GM23338 (cell line): ENCODE measurements at regions not wholly inside any gene's neighbourhood (a gene's known extent, or its start where the extent isn't known, plus 50 kb on each side); places are given as distances from the start of the nearest gene placed in this dataset.

Experiments used
- ATAC-seq: fragments of 200-7000 bp; cut with Tn5 transposase; 3 replicates; pipeline ENCODE4 v1.9.1; 2020
- DNase-seq: peaks from one replicate; pipeline ENCODE4 v3.0.0-alpha.2; 2015; ENCODE audit warnings: low spot score
- H2AFZ ChIP-seq: fragments of 200-600 bp; sonication (generic); 2 replicates; pipeline ENCODE4 v1.8.0; 2016; ENCODE audit warnings: antibody characterized with exemption, mild to moderate bottlenecking, moderate library complexity
- H3F3A ChIP-seq: fragments of 200-600 bp; sonication (generic); replicated peaks from 2 replicates; pipeline ENCODE4 v1.8.0; 2017; ENCODE audit warnings: antibody characterized with exemption, mixed run types, low read depth
- H3K27ac ChIP-seq: fragments of 200-600 bp; sonication (generic); 2 replicates; pipeline ENCODE4 v1.6.1; 2016; ENCODE audit warnings: low read depth
- H3K27me3 ChIP-seq: fragments of 200-600 bp; sonication (generic); 2 replicates; pipeline ENCODE4 v1.8.0; 2016; ENCODE audit warnings: mild to moderate bottlenecking, mixed run types, moderate library complexity; ENCODE audit not compliant: insufficient read depth
- H3K36me3 ChIP-seq: fragments of 200-600 bp; sonication (generic); 2 replicates; pipeline ENCODE4 v1.8.0; 2016; ENCODE audit warnings: mild to moderate bottlenecking; ENCODE audit not compliant: insufficient read depth
- H3K4me1 ChIP-seq: fragments of 200-600 bp; sonication (generic); 2 replicates; pipeline ENCODE4 v1.8.0; 2016; ENCODE audit warnings: mild to moderate bottlenecking, moderate library complexity; ENCODE audit not compliant: insufficient read depth
- H3K4me2 ChIP-seq: fragments of 200-600 bp; sonication (generic); 2 replicates; pipeline ENCODE4 v1.7.1; 2017; ENCODE audit warnings: mixed run types
- H3K4me3 ChIP-seq: fragments of 200-600 bp; sonication (generic); 2 replicates; pipeline ENCODE4 v1.6.1; 2016; ENCODE audit warnings: mixed run types
- H3K79me2 ChIP-seq: fragments of 200-600 bp; sonication (generic); replicated peaks from 2 replicates; pipeline ENCODE4 v1.8.0; 2017; ENCODE audit warnings: mild to moderate bottlenecking; ENCODE audit not compliant: insufficient read depth
- H3K9me2 ChIP-seq: fragments of 200-600 bp; sonication (generic); 2 replicates; pipeline ENCODE4 v1.8.0; 2017; ENCODE audit not compliant: insufficient read depth
- H4K20me1 ChIP-seq: fragments of 200-600 bp; sonication (generic); replicated peaks from 2 replicates; pipeline ENCODE4 v1.8.0; 2017; ENCODE audit warnings: mild to moderate bottlenecking; ENCODE audit not compliant: insufficient read depth
- H3K27ac Mint-ChIP-seq: 2 replicates; pipeline ENCODE4 v1.8.0; 2020; ENCODE audit warnings: inconsistent platforms, mild to moderate bottlenecking, moderate library complexity, mixed read lengths
- H3K27me3 Mint-ChIP-seq: 3 replicates; pipeline ENCODE4 v1.8.0; 2022; ENCODE audit warnings: low read depth, mild to moderate bottlenecking, moderate library complexity, mixed read lengths, inconsistent platforms; ENCODE audit not compliant: insufficient read depth, poor library complexity
- H3K36me3 Mint-ChIP-seq: 3 replicates; pipeline ENCODE4 v1.8.0; 2021; ENCODE audit warnings: low read depth, mild to moderate bottlenecking, inconsistent platforms, moderate library complexity, mixed read lengths
- H3K4me1 Mint-ChIP-seq: 3 replicates; pipeline ENCODE4 v1.8.0; 2020; ENCODE audit warnings: mild to moderate bottlenecking, inconsistent platforms, mixed read lengths
- H3K4me3 Mint-ChIP-seq: 3 replicates; pipeline ENCODE4 v1.8.0; 2021; ENCODE audit warnings: moderate library complexity, mild to moderate bottlenecking, inconsistent platforms, mixed read lengths
- H3K9me3 Mint-ChIP-seq: 3 replicates; pipeline ENCODE4 v1.8.0; 2020; ENCODE audit warnings: moderate library complexity, mild to moderate bottlenecking, inconsistent platforms, mixed read lengths
- CREB1 ChIP-seq: fragments of 250-450 bp; sonication (Bioruptor Pico); IDR thresholded peaks from 2 replicates; pipeline ENCODE4 v1.5.0; 2020; ENCODE audit warnings: low read depth, mild to moderate bottlenecking, moderate library complexity
- EZH2phosphoT487 ChIP-seq: fragments of 200-600 bp; sonication (generic); IDR thresholded peaks from one replicate; pipeline ENCODE4 v1.8.1; 2018; ENCODE audit warnings: antibody characterized with exemption; ENCODE audit not compliant: unreplicated experiment
- JUNB ChIP-seq: IDR thresholded peaks from one replicate; pipeline ENCODE4 v1.6.1; 2016; ENCODE audit warnings: antibody characterized with exemption; ENCODE audit not compliant: unreplicated experiment
- POLR2AphosphoS5 ChIP-seq: IDR thresholded peaks from 2 replicates; pipeline ENCODE4 v1.6.1; 2016; ENCODE audit warnings: antibody characterized with exemption, low read depth
- ZNF114 ChIP-seq: fragments of 250-450 bp; sonication (Bioruptor Pico); IDR thresholded peaks from 2 replicates; pipeline ENCODE4 v1.5.0; 2020; ENCODE audit warnings: mild to moderate bottlenecking, moderate library complexity
- TF ChIP-seq, protein P1 (sequence below): IDR thresholded peaks from one replicate; pipeline ENCODE4 v1.6.1; 2018; ENCODE audit warnings: antibody characterized with exemption; ENCODE audit not compliant: unreplicated experiment
- TF ChIP-seq, protein P2 (sequence below): fragments of 250-450 bp; sonication (Bioruptor Pico); IDR thresholded peaks from 2 replicates; pipeline ENCODE4 v1.5.0; 2020; ENCODE audit warnings: mild to moderate bottlenecking, moderate library complexity

DNA sequence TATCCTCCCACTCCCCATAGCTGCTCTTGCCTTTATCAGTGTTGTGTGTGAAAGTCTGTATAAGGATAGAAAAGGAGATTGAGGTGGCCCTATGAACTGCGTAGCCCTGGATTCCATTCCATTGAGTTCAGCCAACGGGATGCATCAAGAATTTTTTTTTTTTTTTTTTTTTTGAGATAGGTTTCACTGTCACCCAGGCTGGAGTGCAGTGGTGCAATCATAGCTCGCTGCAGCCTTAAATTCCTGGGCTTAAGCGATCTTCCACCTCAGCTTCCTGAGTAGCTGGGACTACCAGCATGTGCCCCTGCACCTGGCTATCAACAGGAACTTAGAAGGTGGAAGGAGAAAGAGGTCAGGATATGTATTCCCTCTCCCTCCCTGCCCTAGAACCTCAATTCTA lies 187.2 kb upstream of the SPRY1 start:
- no peaks in the 10 kb centered on the region for H3K36me3 ChIP-seq
- H3K4me1 Mint-ChIP-seq: peaks cover 12% of the 10 kb centered on the region
- ATAC-seq (no peak), DNase-seq (no peak)
- no peaks in the 10 kb centered on the region for H4K20me1 ChIP-seq
- no peaks in the 10 kb centered on the region for H3K27me3 ChIP-seq
- no peaks in the 10 kb centered on the region for H3F3A ChIP-seq
- no peak overlapping the region for H3K4me3 Mint-ChIP-seq
- H3K9me2 ChIP-seq: no peaks in the 10 kb centered on the region; the same call in 1 of the 2 replicates
- H3K27me3 Mint-ChIP-seq: peaks cover 2% of the 10 kb centered on the region
- no peak overlapping the region for H3K27ac ChIP-seq
- H3K27ac Mint-ChIP-seq: no peak overlapping the region
- no peak overlapping the region for H3K4me3 ChIP-seq
- peaks cover 3% of the 10 kb centered on the region; the same call in 1 of the 3 replicates for H3K36me3 Mint-ChIP-seq
- no peak overlapping the region for H2AFZ ChIP-seq
- no peak overlapping the region for H3K4me2 ChIP-seq
- H3K79me2 ChIP-seq: no peaks in the 10 kb centered on the region
- TF ChIP-seq CREB1 (CRISPR knock-in tag) (no peak), ZNF114 (CRISPR knock-in tag) (no peak), POLR2AphosphoS5 (no peak), EZH2phosphoT487 (no peak)
- H3K4me1 ChIP-seq: no peaks in the 10 kb centered on the region
- H3K9me3 Mint-ChIP-seq: no peaks in the 10 kb centered on the region

DNA sequence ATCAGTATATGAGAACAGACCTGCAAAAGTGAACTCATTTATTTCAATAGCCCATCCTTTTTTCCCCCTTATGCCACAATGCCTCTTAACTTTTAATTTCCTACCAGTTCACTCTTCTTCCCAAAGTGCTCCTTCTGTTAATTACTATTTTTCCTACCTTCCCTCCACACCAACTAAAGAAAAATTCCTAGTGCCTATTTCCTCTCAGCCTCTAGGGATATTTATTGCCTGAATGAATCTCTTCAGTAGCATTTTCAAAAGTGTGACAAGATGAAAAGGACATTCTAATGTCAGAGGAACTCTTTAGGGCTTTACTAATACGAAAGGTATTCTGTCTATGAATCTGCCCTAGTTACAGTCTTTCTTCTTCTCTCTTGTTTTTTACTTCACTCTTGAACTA lies 181.1 kb upstream of the SPRY1 start:
- H3K4me1 ChIP-seq: no peaks in the 10 kb centered on the region
- H3K27ac Mint-ChIP-seq: no peak overlapping the region
- H3K9me2 ChIP-seq: no peaks in the 10 kb centered on the region

DNA sequence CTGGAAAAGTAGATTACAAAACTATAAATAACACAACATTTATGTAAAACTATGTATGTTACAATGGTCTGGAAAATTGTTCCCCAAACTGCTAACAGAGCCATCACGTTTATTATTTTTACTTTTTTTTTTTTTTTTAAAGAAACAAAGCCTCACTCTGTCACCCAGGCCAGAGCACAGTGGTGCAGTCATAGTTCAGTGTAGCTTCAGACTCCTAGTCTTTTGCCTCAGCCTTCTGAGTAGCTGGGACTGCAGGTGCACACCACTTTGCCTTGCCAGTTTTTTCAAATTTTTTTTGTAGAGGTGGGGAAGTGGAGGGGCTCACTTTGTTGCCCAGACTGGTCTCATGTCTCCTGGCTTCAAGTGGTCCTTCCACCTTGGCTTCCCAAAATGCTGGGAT lies 180.1 kb upstream of the SPRY1 start:
- Histone ChIP-seq H3F3A (no peaks in the 10 kb centered on the region), H3K4me1 (no peaks in the 10 kb centered on the region), H4K20me1 (no peaks in the 10 kb centered on the region), H3K27me3 (no peaks in the 10 kb centered on the region), H2AFZ (no peak overlapping the region), H3K4me3 (no peak overlapping the region), H3K79me2 (no peaks in the 10 kb centered on the region), H3K27ac (no peak overlapping the region), H3K36me3 (no peaks in the 10 kb centered on the region), H3K4me2 (no peak overlapping the region), H3K9me2 (no peaks in the 10 kb centered on the region)
- no peak overlapping the region for H3K27ac Mint-ChIP-seq
- no peaks in the 10 kb centered on the region for H3K27me3 Mint-ChIP-seq
- DNase-seq: no peak
- ATAC-seq: no peak
- no peaks in the 10 kb centered on the region for H3K9me3 Mint-ChIP-seq
- peaks cover 10% of the 10 kb centered on the region; the same call in 2 of the 3 replicates for H3K4me1 Mint-ChIP-seq
- no peaks in the 10 kb centered on the region for H3K36me3 Mint-ChIP-seq
- H3K4me3 Mint-ChIP-seq: no peak overlapping the region
- no peak for TF ChIP-seq ZNF114 (CRISPR knock-in tag)
- no peak for TF ChIP-seq CREB1 (CRISPR knock-in tag)
- no peak for TF ChIP-seq JUNB
- TF ChIP-seq, protein P1, sequence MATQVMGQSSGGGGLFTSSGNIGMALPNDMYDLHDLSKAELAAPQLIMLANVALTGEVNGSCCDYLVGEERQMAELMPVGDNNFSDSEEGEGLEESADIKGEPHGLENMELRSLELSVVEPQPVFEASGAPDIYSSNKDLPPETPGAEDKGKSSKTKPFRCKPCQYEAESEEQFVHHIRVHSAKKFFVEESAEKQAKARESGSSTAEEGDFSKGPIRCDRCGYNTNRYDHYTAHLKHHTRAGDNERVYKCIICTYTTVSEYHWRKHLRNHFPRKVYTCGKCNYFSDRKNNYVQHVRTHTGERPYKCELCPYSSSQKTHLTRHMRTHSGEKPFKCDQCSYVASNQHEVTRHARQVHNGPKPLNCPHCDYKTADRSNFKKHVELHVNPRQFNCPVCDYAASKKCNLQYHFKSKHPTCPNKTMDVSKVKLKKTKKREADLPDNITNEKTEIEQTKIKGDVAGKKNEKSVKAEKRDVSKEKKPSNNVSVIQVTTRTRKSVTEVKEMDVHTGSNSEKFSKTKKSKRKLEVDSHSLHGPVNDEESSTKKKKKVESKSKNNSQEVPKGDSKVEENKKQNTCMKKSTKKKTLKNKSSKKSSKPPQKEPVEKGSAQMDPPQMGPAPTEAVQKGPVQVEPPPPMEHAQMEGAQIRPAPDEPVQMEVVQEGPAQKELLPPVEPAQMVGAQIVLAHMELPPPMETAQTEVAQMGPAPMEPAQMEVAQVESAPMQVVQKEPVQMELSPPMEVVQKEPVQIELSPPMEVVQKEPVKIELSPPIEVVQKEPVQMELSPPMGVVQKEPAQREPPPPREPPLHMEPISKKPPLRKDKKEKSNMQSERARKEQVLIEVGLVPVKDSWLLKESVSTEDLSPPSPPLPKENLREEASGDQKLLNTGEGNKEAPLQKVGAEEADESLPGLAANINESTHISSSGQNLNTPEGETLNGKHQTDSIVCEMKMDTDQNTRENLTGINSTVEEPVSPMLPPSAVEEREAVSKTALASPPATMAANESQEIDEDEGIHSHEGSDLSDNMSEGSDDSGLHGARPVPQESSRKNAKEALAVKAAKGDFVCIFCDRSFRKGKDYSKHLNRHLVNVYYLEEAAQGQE: no peak
- TF ChIP-seq, protein P2, sequence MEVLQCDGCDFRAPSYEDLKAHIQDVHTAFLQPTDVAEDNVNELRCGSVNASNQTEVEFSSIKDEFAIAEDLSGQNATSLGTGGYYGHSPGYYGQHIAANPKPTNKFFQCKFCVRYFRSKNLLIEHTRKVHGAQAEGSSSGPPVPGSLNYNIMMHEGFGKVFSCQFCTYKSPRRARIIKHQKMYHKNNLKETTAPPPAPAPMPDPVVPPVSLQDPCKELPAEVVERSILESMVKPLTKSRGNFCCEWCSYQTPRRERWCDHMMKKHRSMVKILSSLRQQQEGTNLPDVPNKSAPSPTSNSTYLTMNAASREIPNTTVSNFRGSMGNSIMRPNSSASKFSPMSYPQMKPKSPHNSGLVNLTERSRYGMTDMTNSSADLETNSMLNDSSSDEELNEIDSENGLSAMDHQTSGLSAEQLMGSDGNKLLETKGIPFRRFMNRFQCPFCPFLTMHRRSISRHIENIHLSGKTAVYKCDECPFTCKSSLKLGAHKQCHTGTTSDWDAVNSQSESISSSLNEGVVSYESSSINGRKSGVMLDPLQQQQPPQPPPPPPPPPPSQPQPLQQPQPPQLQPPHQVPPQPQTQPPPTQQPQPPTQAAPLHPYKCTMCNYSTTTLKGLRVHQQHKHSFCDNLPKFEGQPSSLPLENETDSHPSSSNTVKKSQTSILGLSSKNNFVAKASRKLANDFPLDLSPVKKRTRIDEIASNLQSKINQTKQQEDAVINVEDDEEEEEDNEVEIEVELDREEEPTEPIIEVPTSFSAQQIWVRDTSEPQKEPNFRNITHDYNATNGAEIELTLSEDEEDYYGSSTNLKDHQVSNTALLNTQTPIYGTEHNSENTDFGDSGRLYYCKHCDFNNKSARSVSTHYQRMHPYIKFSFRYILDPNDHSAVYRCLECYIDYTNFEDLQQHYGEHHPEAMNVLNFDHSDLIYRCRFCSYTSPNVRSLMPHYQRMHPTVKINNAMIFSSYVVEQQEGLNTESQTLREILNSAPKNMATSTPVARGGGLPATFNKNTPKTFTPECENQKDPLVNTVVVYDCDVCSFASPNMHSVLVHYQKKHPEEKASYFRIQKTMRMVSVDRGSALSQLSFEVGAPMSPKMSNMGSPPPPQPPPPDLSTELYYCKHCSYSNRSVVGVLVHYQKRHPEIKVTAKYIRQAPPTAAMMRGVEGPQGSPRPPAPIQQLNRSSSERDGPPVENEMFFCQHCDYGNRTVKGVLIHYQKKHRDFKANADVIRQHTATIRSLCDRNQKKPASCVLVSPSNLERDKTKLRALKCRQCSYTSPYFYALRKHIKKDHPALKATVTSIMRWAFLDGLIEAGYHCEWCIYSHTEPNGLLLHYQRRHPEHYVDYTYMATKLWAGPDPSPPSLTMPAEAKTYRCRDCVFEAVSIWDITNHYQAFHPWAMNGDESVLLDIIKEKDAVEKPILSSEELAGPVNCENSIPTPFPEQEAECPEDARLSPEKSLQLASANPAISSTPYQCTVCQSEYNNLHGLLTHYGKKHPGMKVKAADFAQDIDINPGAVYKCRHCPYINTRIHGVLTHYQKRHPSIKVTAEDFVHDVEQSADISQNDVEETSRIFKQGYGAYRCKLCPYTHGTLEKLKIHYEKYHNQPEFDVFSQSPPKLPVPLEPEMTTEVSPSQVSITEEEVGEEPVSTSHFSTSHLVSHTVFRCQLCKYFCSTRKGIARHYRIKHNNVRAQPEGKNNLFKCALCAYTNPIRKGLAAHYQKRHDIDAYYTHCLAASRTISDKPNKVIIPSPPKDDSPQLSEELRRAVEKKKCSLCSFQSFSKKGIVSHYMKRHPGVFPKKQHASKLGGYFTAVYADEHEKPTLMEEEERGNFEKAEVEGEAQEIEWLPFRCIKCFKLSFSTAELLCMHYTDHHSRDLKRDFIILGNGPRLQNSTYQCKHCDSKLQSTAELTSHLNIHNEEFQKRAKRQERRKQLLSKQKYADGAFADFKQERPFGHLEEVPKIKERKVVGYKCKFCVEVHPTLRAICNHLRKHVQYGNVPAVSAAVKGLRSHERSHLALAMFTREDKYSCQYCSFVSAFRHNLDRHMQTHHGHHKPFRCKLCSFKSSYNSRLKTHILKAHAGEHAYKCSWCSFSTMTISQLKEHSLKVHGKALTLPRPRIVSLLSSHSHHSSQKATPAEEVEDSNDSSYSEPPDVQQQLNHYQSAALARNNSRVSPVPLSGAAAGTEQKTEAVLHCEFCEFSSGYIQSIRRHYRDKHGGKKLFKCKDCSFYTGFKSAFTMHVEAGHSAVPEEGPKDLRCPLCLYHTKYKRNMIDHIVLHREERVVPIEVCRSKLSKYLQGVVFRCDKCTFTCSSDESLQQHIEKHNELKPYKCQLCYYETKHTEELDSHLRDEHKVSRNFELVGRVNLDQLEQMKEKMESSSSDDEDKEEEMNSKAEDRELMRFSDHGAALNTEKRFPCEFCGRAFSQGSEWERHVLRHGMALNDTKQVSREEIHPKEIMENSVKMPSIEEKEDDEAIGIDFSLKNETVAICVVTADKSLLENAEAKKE: no peak
- TF ChIP-seq POLR2AphosphoS5: no peak

More for the DNA sequence above, 181.1 kb upstream of the SPRY1 start:
- H3K4me2 ChIP-seq: no peak overlapping the region
- no peaks in the 10 kb centered on the region for H4K20me1 ChIP-seq
- H3K4me1 Mint-ChIP-seq: peaks cover 10% of the 10 kb centered on the region; the same call in 2 of the 3 replicates
- H3K27me3 Mint-ChIP-seq: no peaks in the 10 kb centered on the region
- H3F3A ChIP-seq: no peaks in the 10 kb centered on the region
- ATAC-seq (no peak), DNase-seq (no peak)
- TF ChIP-seq ZNF114 (CRISPR knock-in tag): no peak
- H3K36me3 ChIP-seq: no peaks in the 10 kb centered on the region
- H2AFZ ChIP-seq: no peak overlapping the region
- H3K9me3 Mint-ChIP-seq: no peaks in the 10 kb centered on the region
- H3K36me3 Mint-ChIP-seq: no peaks in the 10 kb centered on the region
- no peak overlapping the region for H3K27ac ChIP-seq
- H3K4me3 Mint-ChIP-seq: no peak overlapping the region
- H3K79me2 ChIP-seq: no peaks in the 10 kb centered on the region
- H3K4me3 ChIP-seq: no peak overlapping the region
- H3K27me3 ChIP-seq: no peaks in the 10 kb centered on the region
